ENCODE measurements at regions not wholly inside any gene's neighbourhood (a gene's known extent, or its start where the extent isn't known, plus 50 kb on each side); places are given as distances from the start of the nearest gene placed in this dataset.

DNA sequence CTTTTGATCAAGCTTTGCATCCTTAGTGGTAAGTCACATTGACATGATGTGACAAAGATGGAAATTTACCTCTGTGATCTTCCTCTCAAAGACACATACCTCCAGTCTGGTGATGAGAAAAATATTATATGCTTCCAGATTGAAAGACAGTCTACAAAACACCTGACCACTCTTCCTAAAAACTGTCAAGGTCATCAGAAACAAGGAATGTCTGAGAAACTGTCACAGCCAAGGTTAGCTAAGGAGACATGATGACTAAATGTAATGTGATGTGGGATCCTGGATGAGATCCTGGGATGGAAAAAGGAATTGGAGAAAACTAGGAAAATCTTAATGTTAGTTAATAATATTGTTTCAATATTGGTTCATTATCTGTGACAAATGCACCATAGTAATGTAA is 226.6 kb upstream of the ST6GAL2 start:
- Mint-ChIP-seq H3K4me3 (no peak overlapping the region), H3K27me3 (ENCODE audit: low read depth) (peaks cover 5% of the 10 kb centered on the region)

DNA sequence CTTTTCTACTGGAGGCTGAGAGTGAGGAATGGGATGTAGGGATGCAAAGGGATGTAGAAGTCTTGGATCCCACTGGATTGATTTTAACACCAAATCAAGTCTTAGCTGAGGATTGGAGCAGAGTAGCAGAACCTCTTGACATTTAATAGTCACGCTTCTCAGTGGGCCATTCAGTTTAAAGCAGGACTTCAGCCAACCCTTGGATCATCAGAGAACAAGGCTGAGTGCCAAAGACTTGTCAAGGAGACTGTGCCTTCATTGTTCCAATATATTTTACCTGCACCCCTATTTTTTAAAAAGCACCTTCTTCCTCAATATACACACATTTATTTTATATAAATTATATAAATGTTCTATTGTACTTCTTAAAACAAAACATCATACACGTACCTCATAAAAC is 242.4 kb upstream of the ST6GAL2 start:
- no peaks in the 10 kb centered on the region for H3K4me1 Mint-ChIP-seq
- H3K36me3 Mint-ChIP-seq (ENCODE audit: low read depth) = no peaks in the 10 kb centered on the region
- H3K4me3 Mint-ChIP-seq = no peak overlapping the region
- no peaks in the 10 kb centered on the region for H3K9me3 Mint-ChIP-seq
- H3K27me3 Mint-ChIP-seq (ENCODE audit: low read depth) = no peaks in the 10 kb centered on the region
- no peak overlapping the region for H3K27ac Mint-ChIP-seq
- TF ChIP-seq, protein P1, sequence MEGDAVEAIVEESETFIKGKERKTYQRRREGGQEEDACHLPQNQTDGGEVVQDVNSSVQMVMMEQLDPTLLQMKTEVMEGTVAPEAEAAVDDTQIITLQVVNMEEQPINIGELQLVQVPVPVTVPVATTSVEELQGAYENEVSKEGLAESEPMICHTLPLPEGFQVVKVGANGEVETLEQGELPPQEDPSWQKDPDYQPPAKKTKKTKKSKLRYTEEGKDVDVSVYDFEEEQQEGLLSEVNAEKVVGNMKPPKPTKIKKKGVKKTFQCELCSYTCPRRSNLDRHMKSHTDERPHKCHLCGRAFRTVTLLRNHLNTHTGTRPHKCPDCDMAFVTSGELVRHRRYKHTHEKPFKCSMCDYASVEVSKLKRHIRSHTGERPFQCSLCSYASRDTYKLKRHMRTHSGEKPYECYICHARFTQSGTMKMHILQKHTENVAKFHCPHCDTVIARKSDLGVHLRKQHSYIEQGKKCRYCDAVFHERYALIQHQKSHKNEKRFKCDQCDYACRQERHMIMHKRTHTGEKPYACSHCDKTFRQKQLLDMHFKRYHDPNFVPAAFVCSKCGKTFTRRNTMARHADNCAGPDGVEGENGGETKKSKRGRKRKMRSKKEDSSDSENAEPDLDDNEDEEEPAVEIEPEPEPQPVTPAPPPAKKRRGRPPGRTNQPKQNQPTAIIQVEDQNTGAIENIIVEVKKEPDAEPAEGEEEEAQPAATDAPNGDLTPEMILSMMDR (IDR thresholded peaks at IDR 0.05; ENCODE audit: unreplicated experiment in 3 of 3) = no peak

More for the DNA sequence above, 226.6 kb upstream of the ST6GAL2 start:
- H3K36me3 Mint-ChIP-seq (ENCODE audit: low read depth) = no peaks in the 10 kb centered on the region
- no peak overlapping the region for H3K27ac Mint-ChIP-seq
- H3K4me1 Mint-ChIP-seq = no peaks in the 10 kb centered on the region
- peaks cover 8% of the 10 kb centered on the region for H3K9me3 Mint-ChIP-seq
- TF ChIP-seq, protein P1 (IDR thresholded peaks at IDR 0.05; ENCODE audit: unreplicated experiment in 3 of 3) = no peak

DNA sequence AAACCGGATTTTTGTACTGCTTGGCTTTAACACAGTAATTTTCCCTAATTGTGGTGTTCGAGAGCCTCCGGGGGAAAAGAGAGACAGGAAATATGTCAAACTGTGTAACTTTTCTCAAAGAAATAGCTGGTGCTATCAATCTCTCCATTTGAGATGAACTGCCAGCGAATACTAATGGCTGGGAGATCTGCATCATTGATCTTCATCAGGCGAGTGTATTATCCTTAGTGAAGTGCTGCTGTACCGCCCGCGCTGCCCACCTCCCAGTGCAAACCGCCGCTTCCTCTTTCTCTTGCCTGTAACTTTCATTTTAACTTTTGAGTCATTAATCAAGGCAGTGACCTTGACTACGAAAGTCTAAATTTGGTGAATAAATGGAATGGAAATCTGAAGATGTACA is 246.1 kb upstream of the ST6GAL2 start:
- TF ChIP-seq, protein P1 (IDR thresholded peaks at IDR 0.05; ENCODE audit: unreplicated experiment in 3 of 3) = no peak
- no peaks in the 10 kb centered on the region for H3K27me3 Mint-ChIP-seq (ENCODE audit: low read depth)
- no peaks in the 10 kb centered on the region for H3K9me3 Mint-ChIP-seq
- H3K27ac Mint-ChIP-seq = no peak overlapping the region
- H3K4me3 Mint-ChIP-seq = no peak overlapping the region
- H3K4me1 Mint-ChIP-seq = peaks cover 1% of the 10 kb centered on the region
- H3K36me3 Mint-ChIP-seq (ENCODE audit: low read depth) = no peaks in the 10 kb centered on the region

DNA sequence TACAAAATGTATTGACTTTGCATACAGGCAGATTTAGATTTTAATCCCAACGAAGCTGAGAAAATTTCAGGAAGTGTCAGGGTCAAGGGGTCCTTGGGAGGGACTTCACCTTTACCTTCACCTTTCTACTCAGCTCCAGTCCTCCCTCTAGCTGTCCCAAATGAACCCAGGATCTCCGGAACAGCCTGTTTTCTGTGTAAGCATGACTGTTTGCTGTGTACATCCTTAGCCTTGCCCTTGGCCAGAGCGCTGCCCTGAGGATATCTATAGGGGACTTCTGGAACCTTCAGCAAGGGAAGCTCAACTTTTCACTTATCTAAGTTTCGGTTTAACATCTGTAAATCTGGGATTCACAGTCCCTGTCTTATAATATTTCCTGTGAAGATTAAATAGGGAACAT is 246.8 kb upstream of the ST6GAL2 start:
- H3K4me3 Mint-ChIP-seq = no peak overlapping the region
- H3K27me3 Mint-ChIP-seq (ENCODE audit: low read depth) = no peaks in the 10 kb centered on the region
- TF ChIP-seq, protein P1 (IDR thresholded peaks at IDR 0.05; ENCODE audit: unreplicated experiment in 3 of 3) = no peak
- H3K4me1 Mint-ChIP-seq = peaks cover 8% of the 10 kb centered on the region
- H3K9me3 Mint-ChIP-seq = no peaks in the 10 kb centered on the region
- H3K27ac Mint-ChIP-seq = no peak overlapping the region
- no peaks in the 10 kb centered on the region for H3K36me3 Mint-ChIP-seq (ENCODE audit: low read depth)

DNA sequence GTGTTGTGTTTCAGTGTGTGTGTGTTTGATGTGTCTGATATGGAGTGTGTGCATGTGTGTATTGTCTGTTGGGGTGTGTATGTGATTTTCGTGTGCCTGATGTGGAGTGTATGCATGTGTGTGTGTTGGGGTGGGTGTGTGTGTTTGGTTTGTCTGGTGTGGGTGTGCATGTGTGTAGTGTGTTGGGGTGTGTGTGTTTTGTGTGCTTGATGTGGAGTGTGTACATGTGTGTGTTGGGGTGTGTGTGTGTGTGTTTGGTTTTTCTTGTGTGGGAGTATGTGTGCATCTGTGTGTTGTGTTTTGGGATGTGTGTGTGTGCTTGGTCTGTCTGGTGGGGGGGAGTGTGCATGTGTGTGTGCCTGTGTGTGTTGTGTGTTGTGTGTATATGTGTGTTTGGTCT is 247.4 kb upstream of the ST6GAL2 start:
- TF ChIP-seq, protein P1 (IDR thresholded peaks at IDR 0.05; ENCODE audit: unreplicated experiment in 3 of 3) = no peak
- Mint-ChIP-seq H3K27me3 (ENCODE audit: low read depth) (no peaks in the 10 kb centered on the region), H3K4me1 (peaks cover 13% of the 10 kb centered on the region), H3K27ac (no peak overlapping the region), H3K36me3 (ENCODE audit: low read depth) (no peaks in the 10 kb centered on the region), H3K9me3 (no peaks in the 10 kb centered on the region), H3K4me3 (no peak overlapping the region)

DNA sequence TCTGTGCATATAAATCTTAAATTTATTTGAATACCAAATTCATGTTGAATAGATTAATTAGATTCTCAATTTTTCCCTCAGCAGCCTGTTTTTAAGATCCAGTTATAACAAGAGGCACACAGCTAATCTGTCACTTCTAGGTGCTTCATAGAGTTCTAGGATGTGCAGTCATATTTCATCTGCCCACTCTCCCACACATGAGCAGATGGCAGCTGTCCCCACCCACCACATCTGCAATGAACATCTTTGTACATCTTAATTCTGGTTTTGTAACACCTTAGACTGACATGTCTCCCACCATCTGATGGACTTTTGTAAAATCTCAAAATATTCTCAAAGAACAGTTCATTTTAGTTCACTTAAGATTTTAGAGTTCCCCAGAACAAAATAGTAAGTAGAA is 250.8 kb upstream of the ST6GAL2 start:
- Mint-ChIP-seq H3K27ac (no peak overlapping the region), H3K36me3 (ENCODE audit: low read depth) (no peaks in the 10 kb centered on the region), H3K4me3 (no peak overlapping the region), H3K27me3 (ENCODE audit: low read depth) (no peaks in the 10 kb centered on the region), H3K4me1 (peaks cover 18% of the 10 kb centered on the region), H3K9me3 (peaks cover 6% of the 10 kb centered on the region)
- TF ChIP-seq, protein P1 (IDR thresholded peaks at IDR 0.05; ENCODE audit: unreplicated experiment in 3 of 3) = no peak

Measured in nephron (organoid).